HCT116 (cell line): ENCODE measurements at regions not wholly inside any gene's neighbourhood (a gene's known extent, or its start where the extent isn't known, plus 50 kb on each side); places are given as distances from the start of the nearest gene placed in this dataset.

Source experiments
- ATAC-seq: fragments of 200-7000 bp; cut with Tn5 transposase; 2 replicates; pipeline ENCODE4 v1.9.1; 2020; ENCODE audit warnings: mild to moderate bottlenecking, moderate library complexity
- BruUV-seq: library from RNA; stranded (reverse); fragments of 400-500 nt; replicated peaks from 2 replicates; lab custom pipeline; 2021; lab: Mats Ljungman, UMichigan
- CTCF ChIA-PET: fragments of 300-600 bp; sonication (Branson Sonifier 250); formaldehyde crosslinking; loops from one replicate; lab custom pipeline; 2021; ENCODE audit warnings: antibody characterized with exemption; lab: Charles Lee
- POLR2A ChIA-PET: fragments of 300-600, 350-600 bp; sonication (Branson Sonifier 250); formaldehyde crosslinking; loops from one replicate; lab custom pipeline; 2021; ENCODE audit warnings: antibody characterized with exemption; lab: Charles Lee
- RAD21 ChIA-PET, 2 experiments: fragments of 300-600 bp; sonication (Branson Sonifier 250); formaldehyde crosslinking; loops; one replicate each; lab custom pipeline; 2023; ENCODE audit warnings: low total read pairs in 2 of 2; ENCODE audit not compliant: uncharacterized antibody in 2 of 2, unreplicated experiment in 2 of 2, low non-redundant PET in 1 of 2; lab: Charles Lee
- DNase-seq: peaks from one replicate; pipeline ENCODE4 v3.0.0-alpha.2; 2010; ENCODE audit warnings: low read depth, low spot score
- H2AFZ ChIP-seq: fragments of 200-600 bp; shearing (Covaris generic), sonication (generic); 2 replicates; pipeline ENCODE4 v1.6.1; 2017; ENCODE audit warnings: low read depth, mixed run types, mixed read lengths, antibody characterized with exemption, low read length; ENCODE audit not compliant: poor library complexity, severe bottlenecking
- H3K27ac ChIP-seq: 2 replicates; pipeline ENCODE4 v1.5.1; 2012; ENCODE audit warnings: low read depth, low read length
- H3K27me3 ChIP-seq: fragments of 200-600 bp; sonication (generic); 2 replicates; pipeline ENCODE4 v1.6.1; 2016; ENCODE audit warnings: mixed run types, low read length, mixed read lengths; ENCODE audit not compliant: insufficient read depth
- H3K36me3 ChIP-seq, 2 experiments: fragments of 200-500 bp in 1 of 2; fragments of 200-600 bp in 1 of 2; sonication (Bioruptor generic) in 1 of 2; sonication (generic) in 1 of 2; 2 replicates each; pipeline versions ENCODE4 v1.5.1 to v1.6.1; 2014 to 2016; ENCODE audit warnings: low read length in 2 of 2, inconsistent platforms in 1 of 2, mixed read lengths in 1 of 2, mixed run types in 1 of 2; ENCODE audit not compliant: insufficient read depth in 2 of 2, control insufficient read depth in 1 of 2
- H3K4me1 ChIP-seq, 2 experiments: fragments of 200-600 bp in 1 of 2; sonication (generic) in 1 of 2; 2 replicates each; pipeline versions ENCODE4 v1.5.1 to v1.6.1; 2012 to 2017; ENCODE audit warnings: low read length in 2 of 2, inconsistent platforms in 1 of 2, mild to moderate bottlenecking in 1 of 2, mixed read lengths in 1 of 2, mixed run types in 1 of 2, moderate library complexity in 1 of 2; ENCODE audit not compliant: insufficient read depth in 2 of 2, control insufficient read depth in 1 of 2
- H3K4me2 ChIP-seq: fragments of 200-600 bp; sonication (generic); 2 replicates; pipeline ENCODE4 v1.6.1; 2017; ENCODE audit warnings: mixed run types, low read length, mixed read lengths
- H3K4me3 ChIP-seq, 2 experiments: fragments of 200-600 bp in 1 of 2; sonication (generic) in 1 of 2; replicated peaks in 1 of 2; 2 replicates each; pipeline ENCODE4 v1.5.1; 2011 to 2016; ENCODE audit warnings: low read length in 2 of 2, control low read depth in 1 of 2, low read depth in 1 of 2, mild to moderate bottlenecking in 1 of 2, mixed read lengths in 1 of 2, mixed run types in 1 of 2
- H3K79me2 ChIP-seq: fragments of 200-600 bp; sonication (generic); 2 replicates; pipeline ENCODE4 v1.6.1; 2017; ENCODE audit warnings: mild to moderate bottlenecking, mixed run types, low read length, moderate library complexity, mixed read lengths; ENCODE audit not compliant: insufficient read depth
- H3K9ac ChIP-seq: fragments of 200-600 bp; sonication (generic); 2 replicates; pipeline ENCODE4 v1.6.1; 2016; ENCODE audit warnings: low read length, mixed read lengths
- H3K9me2 ChIP-seq: fragments of 200-600 bp; sonication (generic), shearing (Covaris generic); 2 replicates; pipeline ENCODE4 v1.6.1; 2017; ENCODE audit warnings: mixed run types, mild to moderate bottlenecking, moderate library complexity; ENCODE audit not compliant: insufficient read depth
- H3K9me3 ChIP-seq, 2 experiments: fragments of 200-500 bp in 1 of 2; fragments of 200-600 bp in 1 of 2; sonication (Bioruptor generic) in 1 of 2; sonication (generic) in 1 of 2; 2 replicates each; pipeline ENCODE4 v1.6.1; 2014 to 2017; ENCODE audit warnings: low read length in 2 of 2, mixed read lengths in 2 of 2, inconsistent platforms in 1 of 2, low read depth in 1 of 2, mild to moderate bottlenecking in 1 of 2, mixed run types in 1 of 2, moderate library complexity in 1 of 2; ENCODE audit not compliant: control insufficient read depth in 1 of 2, insufficient read depth in 1 of 2
- H4K20me1 ChIP-seq: fragments of 200-600 bp; sonication (generic), shearing (Covaris generic); 2 replicates; pipeline ENCODE4 v1.6.1; 2017; ENCODE audit warnings: mixed run types, mild to moderate bottlenecking, moderate library complexity; ENCODE audit not compliant: insufficient read depth
- CBX3 ChIP-seq: IDR thresholded peaks from 2 replicates; pipeline ENCODE4 v1.6.1; 2012; ENCODE audit warnings: low read depth
- CEBPB ChIP-seq: IDR thresholded peaks from 2 replicates; pipeline ENCODE4 v1.6.1; 2012; ENCODE audit warnings: low read depth
- EGR1 ChIP-seq: IDR thresholded peaks from 2 replicates; pipeline ENCODE4 v1.6.1; 2012; ENCODE audit warnings: low read depth
- FOSL1 ChIP-seq: IDR thresholded peaks from 2 replicates; pipeline ENCODE4 v1.6.1; 2012; ENCODE audit warnings: low read depth
- JUND ChIP-seq: IDR thresholded peaks from 2 replicates; pipeline ENCODE4 v1.6.1; 2012
- POLR2A ChIP-seq: IDR thresholded peaks from 2 replicates; pipeline ENCODE4 v1.7.0; 2011; ENCODE audit warnings: borderline replicate concordance; ENCODE audit not compliant: insufficient read depth, insufficient read length; ENCODE audit errors: extremely low read depth
- POLR2AphosphoS5 ChIP-seq: IDR thresholded peaks from 2 replicates; pipeline ENCODE4 v1.6.1; 2011; ENCODE audit warnings: mild to moderate bottlenecking, low read depth, low read length, moderate library complexity
- RAD21 ChIP-seq: IDR thresholded peaks from 2 replicates; pipeline ENCODE4 v1.6.1; 2012; ENCODE audit warnings: low read depth, mild to moderate bottlenecking
- SIN3A ChIP-seq: IDR thresholded peaks from 2 replicates; pipeline ENCODE4 v1.6.1; 2012; ENCODE audit warnings: low read depth
- SP1 ChIP-seq: IDR thresholded peaks from 2 replicates; pipeline ENCODE4 v1.6.1; 2012; ENCODE audit warnings: low read depth
- SRF ChIP-seq: IDR thresholded peaks from 2 replicates; pipeline ENCODE4 v1.6.1; 2012; ENCODE audit warnings: low read depth
- YY1 ChIP-seq: IDR thresholded peaks from 2 replicates; pipeline ENCODE4 v1.6.1; 2011; ENCODE audit warnings: low read length, low read depth, moderate library complexity, mild to moderate bottlenecking; ENCODE audit not compliant: insufficient replicate concordance; ENCODE audit errors: extremely low read depth
- ZFX ChIP-seq: fragments of 450-650 bp; IDR thresholded peaks from 2 replicates; pipeline ENCODE4 v1.6.1; 2017
- intact Hi-C: fragments of 100-400 bp; cut with micrococcal nuclease; formaldehyde crosslinking; loops from 2 replicates; pipeline ENCODE4 v1.10.0; 2022
- TF ChIP-seq, protein P1 (sequence below): IDR thresholded peaks from 2 replicates; pipeline ENCODE4 v1.6.1; 2012
- TF ChIP-seq, protein P2 (sequence below): IDR thresholded peaks from 2 replicates; pipeline ENCODE4 v1.6.1; 2011; ENCODE audit warnings: mild to moderate bottlenecking, low read length, moderate library complexity; ENCODE audit not compliant: insufficient replicate concordance; ENCODE audit errors: extremely low read depth
- TF ChIP-seq, protein P3 (sequence below), 3 experiments: fragments of 200-600 bp in 1 of 3; sonication (generic) in 1 of 3; IDR thresholded peaks in 2 of 3; conservative IDR thresholded peaks in 1 of 3; 2 replicates each; pipeline ENCODE4 v1.5.1; 2012 to 2017; ENCODE audit warnings: low read depth in 2 of 3, low read length in 2 of 3, antibody characterized with exemption in 1 of 3, borderline replicate concordance in 1 of 3, control low read depth in 1 of 3, mild to moderate bottlenecking in 1 of 3, mixed read lengths in 1 of 3, mixed run types in 1 of 3, moderate library complexity in 1 of 3; ENCODE audit not compliant: insufficient read depth in 1 of 3

DNA sequence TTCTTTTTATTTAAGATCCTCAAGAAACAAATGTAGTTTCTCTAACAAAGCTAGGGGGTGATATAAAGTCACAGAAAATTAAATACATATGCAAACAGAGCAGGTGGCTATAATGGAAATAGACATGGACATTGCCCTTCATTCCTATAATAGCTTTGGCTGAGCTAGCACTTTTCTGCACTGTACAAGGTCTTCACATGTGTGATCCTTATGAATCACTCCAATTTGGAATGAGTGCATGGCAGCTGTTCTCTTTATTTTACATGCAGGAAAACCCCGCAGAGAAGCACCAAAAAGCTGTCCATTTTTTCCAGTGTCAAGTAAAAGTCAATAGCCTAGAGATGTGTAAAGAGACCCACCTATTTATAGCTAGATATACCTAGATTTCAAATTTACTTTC lies 747.4 kb upstream of the SLC8A1 start:
- BruUV-seq = no TSS peak
- Histone ChIP-seq H3K36me3 (no peaks in the 10 kb centered on the region), H3K9ac (no peak overlapping the region), H4K20me1 (no peaks in the 10 kb centered on the region), H3K4me2 (no peak overlapping the region), H3K79me2 (no peaks in the 10 kb centered on the region), H3K4me3 (no peak overlapping the region), H3K9me2 (no peaks in the 10 kb centered on the region), H3K27ac (no peak overlapping the region), H3K9me3 (peaks cover 0 to 4% of the 10 kb centered on the region in 2 experiments; a peak in 2 of 4 replicates), H2AFZ (no peak overlapping the region), H3K27me3 (no peaks in the 10 kb centered on the region), H3K4me1 (no peaks in the 10 kb centered on the region)
- no peak for TF ChIP-seq CBX3
- no peak for TF ChIP-seq YY1
- ChIA-PET CTCF (no interaction called here), RAD21 (no interaction called here), POLR2A (no interaction called here)
- no peak for DNase-seq
- ATAC-seq = no peak
- intact Hi-C loops = no loop called here

DNA sequence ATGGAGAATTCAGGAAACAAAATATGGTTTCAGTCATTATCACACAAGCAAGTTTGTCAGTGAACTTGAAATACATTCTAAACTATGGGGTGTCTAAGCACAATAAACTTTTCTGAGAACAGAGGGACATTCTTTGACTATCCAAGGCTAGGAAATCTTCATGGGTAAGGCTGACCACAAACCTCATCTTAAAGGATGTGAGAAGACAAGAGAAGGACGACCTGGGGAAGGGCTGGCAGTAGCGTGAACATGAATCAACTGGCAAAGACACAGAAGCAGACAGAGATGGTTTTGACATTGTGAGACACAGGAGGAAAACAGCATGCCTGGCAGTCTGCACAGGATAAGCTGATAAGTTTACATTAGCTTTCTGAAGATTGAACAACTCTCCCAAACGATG lies 752.4 kb upstream of the SLC8A1 start:
- no peaks in the 10 kb centered on the region for H3K79me2 ChIP-seq
- BruUV-seq = no TSS peak
- no peak overlapping the region for H3K27ac ChIP-seq
- H3K4me3 ChIP-seq = no peak overlapping the region
- no peak for ATAC-seq
- H3K9me3 ChIP-seq = peaks cover 0 to 2% of the 10 kb centered on the region in 2 experiments; a peak in 2 of 4 replicates
- no peaks in the 10 kb centered on the region for H3K36me3 ChIP-seq
- H3K9me2 ChIP-seq = no peaks in the 10 kb centered on the region
- no peak overlapping the region for H3K9ac ChIP-seq
- intact Hi-C loops = no loop called here
- H3K4me2 ChIP-seq = no peak overlapping the region
- H2AFZ ChIP-seq = no peak overlapping the region
- ChIA-PET RAD21 (no interaction called here), POLR2A (no interaction called here), CTCF (no interaction called here)
- DNase-seq = no peak
- no peaks in the 10 kb centered on the region for H3K27me3 ChIP-seq
- H4K20me1 ChIP-seq = no peaks in the 10 kb centered on the region
- H3K4me1 ChIP-seq = no peaks in the 10 kb centered on the region
- TF ChIP-seq YY1 (no peak), FOSL1 (no peak), EGR1 (no peak), CEBPB (no peak), RAD21 (no peak), POLR2AphosphoS5 (no peak), SRF (no peak), SIN3A (no peak), JUND (no peak), ZFX (no peak), POLR2A (no peak), SP1 (no peak)
- TF ChIP-seq, protein P1, sequence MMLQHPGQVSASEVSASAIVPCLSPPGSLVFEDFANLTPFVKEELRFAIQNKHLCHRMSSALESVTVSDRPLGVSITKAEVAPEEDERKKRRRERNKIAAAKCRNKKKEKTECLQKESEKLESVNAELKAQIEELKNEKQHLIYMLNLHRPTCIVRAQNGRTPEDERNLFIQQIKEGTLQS = no peak
- TF ChIP-seq, protein P2, sequence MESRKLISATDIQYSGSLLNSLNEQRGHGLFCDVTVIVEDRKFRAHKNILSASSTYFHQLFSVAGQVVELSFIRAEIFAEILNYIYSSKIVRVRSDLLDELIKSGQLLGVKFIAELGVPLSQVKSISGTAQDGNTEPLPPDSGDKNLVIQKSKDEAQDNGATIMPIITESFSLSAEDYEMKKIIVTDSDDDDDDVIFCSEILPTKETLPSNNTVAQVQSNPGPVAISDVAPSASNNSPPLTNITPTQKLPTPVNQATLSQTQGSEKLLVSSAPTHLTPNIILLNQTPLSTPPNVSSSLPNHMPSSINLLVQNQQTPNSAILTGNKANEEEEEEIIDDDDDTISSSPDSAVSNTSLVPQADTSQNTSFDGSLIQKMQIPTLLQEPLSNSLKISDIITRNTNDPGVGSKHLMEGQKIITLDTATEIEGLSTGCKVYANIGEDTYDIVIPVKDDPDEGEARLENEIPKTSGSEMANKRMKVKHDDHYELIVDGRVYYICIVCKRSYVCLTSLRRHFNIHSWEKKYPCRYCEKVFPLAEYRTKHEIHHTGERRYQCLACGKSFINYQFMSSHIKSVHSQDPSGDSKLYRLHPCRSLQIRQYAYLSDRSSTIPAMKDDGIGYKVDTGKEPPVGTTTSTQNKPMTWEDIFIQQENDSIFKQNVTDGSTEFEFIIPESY = no peak
- TF ChIP-seq, protein P3, sequence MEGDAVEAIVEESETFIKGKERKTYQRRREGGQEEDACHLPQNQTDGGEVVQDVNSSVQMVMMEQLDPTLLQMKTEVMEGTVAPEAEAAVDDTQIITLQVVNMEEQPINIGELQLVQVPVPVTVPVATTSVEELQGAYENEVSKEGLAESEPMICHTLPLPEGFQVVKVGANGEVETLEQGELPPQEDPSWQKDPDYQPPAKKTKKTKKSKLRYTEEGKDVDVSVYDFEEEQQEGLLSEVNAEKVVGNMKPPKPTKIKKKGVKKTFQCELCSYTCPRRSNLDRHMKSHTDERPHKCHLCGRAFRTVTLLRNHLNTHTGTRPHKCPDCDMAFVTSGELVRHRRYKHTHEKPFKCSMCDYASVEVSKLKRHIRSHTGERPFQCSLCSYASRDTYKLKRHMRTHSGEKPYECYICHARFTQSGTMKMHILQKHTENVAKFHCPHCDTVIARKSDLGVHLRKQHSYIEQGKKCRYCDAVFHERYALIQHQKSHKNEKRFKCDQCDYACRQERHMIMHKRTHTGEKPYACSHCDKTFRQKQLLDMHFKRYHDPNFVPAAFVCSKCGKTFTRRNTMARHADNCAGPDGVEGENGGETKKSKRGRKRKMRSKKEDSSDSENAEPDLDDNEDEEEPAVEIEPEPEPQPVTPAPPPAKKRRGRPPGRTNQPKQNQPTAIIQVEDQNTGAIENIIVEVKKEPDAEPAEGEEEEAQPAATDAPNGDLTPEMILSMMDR (IDR thresholded peaks at IDR 0.05 in 2 of 3, conservative IDR thresholded peaks at IDR 0.05 in 1 of 3; ENCODE audit: borderline replicate concordance in 1 of 3, insufficient read depth in 1 of 3, low read depth in 2 of 3, low read length in 2 of 3) = no peak
